CD4-positive, alpha-beta T cell (primary cell): ENCODE measurements at regions not wholly inside any gene's neighbourhood (a gene's known extent, or its start where the extent isn't known, plus 50 kb on each side); places are given as distances from the start of the nearest gene placed in this dataset.

Experiments used
- ATAC-seq: fragments of 200-7000 bp; cut with Tn5 transposase; one replicate; pipeline ENCODE4 v1.10.0; 2022; ENCODE audit warnings: mild to moderate bottlenecking; ENCODE audit not compliant: poor library complexity
- CTCF ChIA-PET: fragments of 350-600 bp; sonication (Branson Sonifier 250); formaldehyde crosslinking; loops from one replicate; lab custom pipeline; 2021; ENCODE audit warnings: antibody characterized with exemption, inconsistent platforms; lab: Charles Lee
- POLR2A ChIA-PET: fragments of 350-600 bp; sonication (Branson Sonifier 250); formaldehyde crosslinking; loops from one replicate; lab custom pipeline; 2021; ENCODE audit warnings: antibody characterized with exemption, inconsistent platforms; lab: Charles Lee
- DNase-seq, 14 experiments: peaks; one replicate each; pipeline ENCODE4 v3.0.0-alpha.2; 2013 to 2020; ENCODE audit warnings: mixed read lengths in 2 of 14
- H3K27ac ChIP-seq, 2 donors: one replicate each; pipeline versions ENCODE4 v1.5.1 to v1.7.0; 2013; ENCODE audit warnings: low read length in 2 of 2, low read depth in 1 of 2, mild to moderate bottlenecking in 1 of 2
- H3K27me3 ChIP-seq, 2 experiments: 1 replicate in 1 of 2; 2 replicates in 1 of 2; pipeline versions ENCODE4 v1.6.1 to v1.7.0; 2013; ENCODE audit warnings: low read length in 2 of 2, control low read depth in 1 of 2, mild to moderate bottlenecking in 1 of 2, moderate library complexity in 1 of 2; ENCODE audit not compliant: insufficient read depth in 2 of 2, control insufficient read depth in 1 of 2
- H3K36me3 ChIP-seq: one replicate; pipeline ENCODE4 v1.6.1; 2013; ENCODE audit warnings: low read length, control low read depth; ENCODE audit not compliant: insufficient read depth
- H3K4me1 ChIP-seq: one replicate; pipeline ENCODE4 v1.6.1; 2013; ENCODE audit warnings: low read length, control low read depth; ENCODE audit not compliant: insufficient read depth
- H3K4me3 ChIP-seq: one replicate; pipeline ENCODE4 v1.5.1; 2013; ENCODE audit warnings: mild to moderate bottlenecking, low read length, moderate library complexity
- H3K9me3 ChIP-seq, 2 experiments: 1 replicate in 1 of 2; 2 replicates in 1 of 2; pipeline versions ENCODE4 v1.6.1 to v1.7.0; 2013; ENCODE audit warnings: low read length in 2 of 2, mild to moderate bottlenecking in 2 of 2, control low read depth in 1 of 2, moderate library complexity in 1 of 2; ENCODE audit not compliant: control insufficient read depth in 1 of 2, insufficient read depth in 1 of 2
- H3K27ac Mint-ChIP-seq: one replicate; pipeline ENCODE4 v1.8.0; 2020; ENCODE audit warnings: mixed read lengths
- H3K27me3 Mint-ChIP-seq: one replicate; pipeline ENCODE4 v1.8.0; 2021; ENCODE audit warnings: mixed read lengths
- H3K36me3 Mint-ChIP-seq: one replicate; pipeline ENCODE4 v1.8.0; 2021; ENCODE audit warnings: low read depth, mixed read lengths
- H3K4me1 Mint-ChIP-seq: one replicate; pipeline ENCODE4 v1.8.0; 2021; ENCODE audit warnings: low read depth, mixed read lengths
- H3K4me3 Mint-ChIP-seq: one replicate; pipeline ENCODE4 v1.8.0; 2020; ENCODE audit warnings: mild to moderate bottlenecking, mixed read lengths
- H3K9me3 Mint-ChIP-seq: one replicate; pipeline ENCODE4 v1.8.0; 2020; ENCODE audit warnings: mixed read lengths
- intact Hi-C, 2 experiments: fragments of 100-400 bp; cut with DNase I in 1 of 2; cut with micrococcal nuclease in 1 of 2; formaldehyde crosslinking; loops; one replicate each; pipeline versions ENCODE4 v1.15.1 to v1.9.0; 2023 to 2025; cut with DNase I, micrococcal nuclease
- TF ChIP-seq, protein P1 (sequence below): fragments of 200-600 bp; IDR thresholded peaks from one replicate; pipeline ENCODE4 v1.8.0; 2022; ENCODE audit warnings: antibody characterized with exemption, mild to moderate bottlenecking

DNA sequence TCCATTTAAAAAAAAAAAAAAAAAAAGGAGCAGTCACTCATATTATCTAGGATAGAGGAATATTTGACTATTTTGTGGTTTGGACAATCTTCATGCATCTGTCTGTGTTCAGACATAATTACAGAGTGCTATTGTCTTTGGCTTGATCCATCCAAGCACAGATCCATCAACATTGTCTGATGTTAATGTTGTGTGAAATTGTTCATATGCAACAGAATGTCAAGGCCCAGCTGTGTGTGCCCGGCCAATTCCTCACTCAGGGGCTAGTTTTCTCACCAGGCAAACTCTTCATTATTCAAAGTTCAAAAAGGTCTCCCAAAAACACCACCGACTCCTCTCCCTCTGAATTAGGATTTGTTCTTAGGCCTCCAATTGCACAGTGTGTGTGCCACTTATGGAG lies 324.9 kb upstream of the TMTC1 start:
- H3K4me3 ChIP-seq = no peak overlapping the region
- no peak overlapping the region for H3K4me3 Mint-ChIP-seq
- TF ChIP-seq, protein P1, sequence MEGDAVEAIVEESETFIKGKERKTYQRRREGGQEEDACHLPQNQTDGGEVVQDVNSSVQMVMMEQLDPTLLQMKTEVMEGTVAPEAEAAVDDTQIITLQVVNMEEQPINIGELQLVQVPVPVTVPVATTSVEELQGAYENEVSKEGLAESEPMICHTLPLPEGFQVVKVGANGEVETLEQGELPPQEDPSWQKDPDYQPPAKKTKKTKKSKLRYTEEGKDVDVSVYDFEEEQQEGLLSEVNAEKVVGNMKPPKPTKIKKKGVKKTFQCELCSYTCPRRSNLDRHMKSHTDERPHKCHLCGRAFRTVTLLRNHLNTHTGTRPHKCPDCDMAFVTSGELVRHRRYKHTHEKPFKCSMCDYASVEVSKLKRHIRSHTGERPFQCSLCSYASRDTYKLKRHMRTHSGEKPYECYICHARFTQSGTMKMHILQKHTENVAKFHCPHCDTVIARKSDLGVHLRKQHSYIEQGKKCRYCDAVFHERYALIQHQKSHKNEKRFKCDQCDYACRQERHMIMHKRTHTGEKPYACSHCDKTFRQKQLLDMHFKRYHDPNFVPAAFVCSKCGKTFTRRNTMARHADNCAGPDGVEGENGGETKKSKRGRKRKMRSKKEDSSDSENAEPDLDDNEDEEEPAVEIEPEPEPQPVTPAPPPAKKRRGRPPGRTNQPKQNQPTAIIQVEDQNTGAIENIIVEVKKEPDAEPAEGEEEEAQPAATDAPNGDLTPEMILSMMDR = no peak
- H3K27me3 ChIP-seq = no peaks in the 10 kb centered on the region
- DNase-seq (no peak), ATAC-seq (no peak)
- intact Hi-C loops = no loop called here
- no peaks in the 10 kb centered on the region for H3K27me3 Mint-ChIP-seq
- ChIA-PET POLR2A (no interaction called here), CTCF (no interaction called here)
- H3K27ac ChIP-seq = no peak overlapping the region
- H3K36me3 Mint-ChIP-seq = no peaks in the 10 kb centered on the region
- peaks cover 0 to 13% of the 10 kb centered on the region in 2 experiments for H3K9me3 ChIP-seq
- H3K4me1 ChIP-seq = no peaks in the 10 kb centered on the region
- no peaks in the 10 kb centered on the region for H3K36me3 ChIP-seq
- no peaks in the 10 kb centered on the region for H3K4me1 Mint-ChIP-seq
- no peak overlapping the region for H3K27ac Mint-ChIP-seq
- H3K9me3 Mint-ChIP-seq = peaks cover 7% of the 10 kb centered on the region

DNA sequence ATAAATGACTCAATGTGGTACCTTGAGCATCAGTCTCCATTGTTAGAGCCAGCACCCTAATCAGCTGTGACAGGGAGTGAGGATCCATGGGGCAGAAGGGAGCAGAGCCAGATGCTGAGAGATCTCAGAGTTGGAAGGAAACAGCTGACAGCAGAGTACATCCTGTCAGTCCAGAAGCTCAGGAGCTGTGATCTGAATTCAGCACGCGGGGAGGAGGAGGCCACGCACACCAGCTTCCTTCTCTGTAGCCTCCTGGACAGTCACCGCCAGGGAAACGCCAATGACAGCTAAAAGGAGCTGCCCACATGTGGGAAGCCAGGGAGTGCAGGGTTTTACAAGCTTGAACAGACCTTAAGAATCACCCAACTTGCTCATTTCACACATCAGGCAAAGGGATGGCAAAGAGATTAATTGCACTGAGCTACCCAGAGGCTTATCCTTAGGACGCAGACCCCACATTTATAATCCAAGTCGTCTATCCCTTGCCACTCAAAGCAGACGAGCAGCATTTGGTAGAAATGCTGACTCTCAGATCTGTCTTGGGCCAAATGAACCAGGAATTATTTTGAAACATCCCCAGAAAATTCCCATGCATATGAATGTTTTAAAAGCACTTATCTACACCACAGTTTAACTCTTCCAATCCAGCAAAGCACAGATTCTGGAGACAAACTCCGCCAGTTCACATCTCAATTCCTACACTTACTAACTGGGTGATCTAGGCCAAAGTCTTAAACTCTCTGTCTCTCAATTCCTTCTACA lies 322.6 kb upstream of the TMTC1 start:
- no peak overlapping the region for H3K27ac Mint-ChIP-seq
- H3K27ac ChIP-seq = no peak overlapping the region
- H3K27me3 ChIP-seq = no peaks in the 10 kb centered on the region
- H3K4me3 ChIP-seq = no peak overlapping the region
- peaks cover 6% of the 10 kb centered on the region for H3K9me3 Mint-ChIP-seq
- intact Hi-C loops = no loop called here
- H3K9me3 ChIP-seq = peaks cover 0 to 13% of the 10 kb centered on the region in 2 experiments
- ChIA-PET CTCF (interaction anchor here (0.6 kb wide), 1 partner anchor 27 kb away, joined by 3 read pairs; no protein-coding TSS in a partner anchor), POLR2A (no interaction called here)
- TF ChIP-seq, protein P1 = no peak
- no peaks in the 10 kb centered on the region for H3K36me3 ChIP-seq
- no peak overlapping the region for H3K4me3 Mint-ChIP-seq
- ATAC-seq = no peak
- H3K4me1 Mint-ChIP-seq = no peaks in the 10 kb centered on the region
- H3K4me1 ChIP-seq = no peaks in the 10 kb centered on the region
- no peaks in the 10 kb centered on the region for H3K36me3 Mint-ChIP-seq
- DNase-seq = no peak
- no peaks in the 10 kb centered on the region for H3K27me3 Mint-ChIP-seq

DNA sequence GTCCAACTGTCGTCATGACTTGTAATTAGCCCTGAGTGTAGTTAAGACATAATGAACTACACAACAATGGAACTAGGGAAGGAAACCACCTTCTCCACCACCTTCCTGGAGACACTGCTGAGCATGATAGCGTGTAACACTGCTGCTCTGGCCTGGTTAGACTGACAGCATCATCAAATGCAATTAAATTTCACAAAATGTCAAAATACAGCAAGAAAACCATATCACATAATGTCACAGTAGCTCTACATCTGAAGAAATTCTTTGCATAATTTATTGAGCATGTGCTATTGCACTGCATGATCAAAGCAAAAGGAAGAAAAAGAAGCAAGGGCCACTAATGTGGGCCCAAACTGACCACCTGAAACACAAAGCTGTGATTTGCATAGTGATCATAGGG lies 321.8 kb upstream of the TMTC1 start:
- H3K27me3 ChIP-seq = no peaks in the 10 kb centered on the region
- H3K36me3 ChIP-seq = no peaks in the 10 kb centered on the region
- H3K4me1 Mint-ChIP-seq = no peaks in the 10 kb centered on the region
- H3K4me3 Mint-ChIP-seq = no peak overlapping the region
- ChIA-PET POLR2A (no interaction called here), CTCF (interaction anchor here (0.6 kb wide), 1 partner anchor 28 kb away, joined by 3 read pairs; no protein-coding TSS in a partner anchor)
- H3K4me1 ChIP-seq = no peaks in the 10 kb centered on the region
- intact Hi-C loops = no loop called here
- no peak overlapping the region for H3K4me3 ChIP-seq
- H3K9me3 ChIP-seq = peaks cover 0 to 9% of the 10 kb centered on the region in 2 experiments
- H3K27ac Mint-ChIP-seq = no peak overlapping the region
- no peaks in the 10 kb centered on the region for H3K36me3 Mint-ChIP-seq
- DNase-seq (no peak), ATAC-seq (no peak)
- TF ChIP-seq, protein P1 = no peak
- H3K27me3 Mint-ChIP-seq = no peaks in the 10 kb centered on the region
- peaks cover 6% of the 10 kb centered on the region for H3K9me3 Mint-ChIP-seq
- H3K27ac ChIP-seq = no peak overlapping the region
